Hepatocyte (in vitro differentiated cells): ENCODE measurements at regions not wholly inside any gene's neighbourhood (a gene's known extent, or its start where the extent isn't known, plus 50 kb on each side); places are given as distances from the start of the nearest gene placed in this dataset.

Experiments used
- CTCF ChIP-seq: fragments of 200-600 bp; sonication (generic); IDR thresholded peaks from 2 replicates; pipeline ENCODE4 v1.5.1; 2016; ENCODE audit warnings: antibody characterized with exemption, mild to moderate bottlenecking; ENCODE audit not compliant: poor library complexity
- EZH2 ChIP-seq: fragments of 200-600 bp; sonication (generic); IDR thresholded peaks from 2 replicates; pipeline ENCODE4 v1.6.1; 2016; ENCODE audit warnings: antibody characterized with exemption, mild to moderate bottlenecking, borderline replicate concordance

GRCh38 chr11:45457649-45458048 lies 171.5 kb upstream of the SYT13 start:
- TF ChIP-seq CTCF (no peak), EZH2 (no peak)
